GM18868 (cell line): ENCODE measurements at regions not wholly inside any gene's neighbourhood (a gene's known extent, or its start where the extent isn't known, plus 50 kb on each side); places are given as distances from the start of the nearest gene placed in this dataset.

Experiments
- ATAC-seq: cut with Tn5 transposase; IDR thresholded peaks from one replicate; pipeline ENCODE4 v1.9.1; 2021; ENCODE audit warnings: mild to moderate bottlenecking, moderate library complexity; ENCODE audit not compliant: unreplicated experiment

DNA sequence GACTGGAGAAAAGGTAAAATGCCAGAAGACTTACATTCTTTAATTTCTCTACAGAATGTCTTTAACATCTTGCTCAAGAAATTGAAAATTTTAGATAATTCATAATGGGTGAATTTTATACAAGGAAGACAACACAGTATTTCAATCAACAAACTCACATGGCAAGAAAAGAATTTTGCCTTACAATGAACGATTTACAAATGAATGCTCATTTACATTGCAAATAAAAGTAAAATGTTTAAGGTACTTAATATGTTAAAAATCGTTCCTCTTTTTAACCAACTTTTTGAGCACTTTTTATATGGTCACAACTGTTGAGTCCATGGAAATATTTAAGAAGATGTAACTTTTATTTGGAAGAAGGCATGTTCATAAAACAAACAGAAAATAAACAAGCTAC lies 174.8 kb upstream of the UBE2E2 start:
- no peak for ATAC-seq

DNA sequence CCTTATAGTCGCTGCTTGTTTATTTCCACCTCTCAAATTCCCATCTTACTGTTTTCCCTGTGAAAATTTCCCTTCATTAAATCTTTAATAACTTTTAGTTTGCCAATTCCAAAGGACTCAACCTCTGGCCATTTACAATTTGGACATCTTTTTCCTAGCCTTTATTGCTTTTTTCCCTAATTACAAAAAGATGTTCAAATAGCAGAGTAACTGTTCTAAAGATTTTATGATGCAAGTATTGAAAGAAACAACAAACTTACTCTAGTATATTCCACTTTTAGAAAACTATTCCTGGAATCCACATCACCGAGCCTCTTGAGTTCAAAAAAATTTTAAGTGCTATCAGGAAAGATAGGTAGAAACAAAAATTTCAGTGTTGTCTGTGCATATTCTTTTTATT lies 174.1 kb upstream of the UBE2E2 start:
- ATAC-seq = no peak

DNA sequence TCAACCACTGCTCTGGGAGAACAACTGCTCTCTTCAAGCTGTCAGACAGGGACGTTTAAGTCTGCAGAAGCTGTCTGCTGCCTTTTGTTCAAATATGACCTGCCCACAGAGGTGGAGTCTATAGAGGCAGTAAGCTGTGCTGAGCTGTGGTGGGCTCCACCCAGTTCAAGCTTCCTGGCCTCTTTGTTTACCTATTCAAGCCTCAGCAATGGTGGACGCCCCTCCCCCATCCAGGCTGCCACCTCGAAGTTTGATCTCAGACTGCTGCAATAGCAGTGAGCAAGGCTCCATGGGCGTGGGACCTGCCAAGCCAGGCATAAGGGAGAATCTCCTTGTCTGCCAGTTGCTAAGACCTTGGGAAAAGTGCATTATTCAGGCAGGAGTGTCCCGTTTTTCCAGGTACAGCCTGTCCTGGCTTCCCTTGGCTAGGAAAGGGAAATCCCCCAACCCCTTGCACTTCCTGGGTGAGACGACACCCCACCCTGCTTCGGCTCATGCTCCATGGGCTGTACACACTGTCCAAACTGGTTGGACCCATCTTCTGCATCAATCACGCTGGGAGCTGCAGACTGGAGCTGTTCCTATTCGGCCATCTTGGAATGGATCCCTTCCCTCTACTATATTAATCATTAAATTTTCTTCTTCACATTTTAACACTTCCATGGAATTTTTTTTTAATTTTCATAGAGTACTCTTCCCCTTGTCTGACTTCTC lies 167.0 kb upstream of the UBE2E2 start:
- ATAC-seq = no peak

DNA sequence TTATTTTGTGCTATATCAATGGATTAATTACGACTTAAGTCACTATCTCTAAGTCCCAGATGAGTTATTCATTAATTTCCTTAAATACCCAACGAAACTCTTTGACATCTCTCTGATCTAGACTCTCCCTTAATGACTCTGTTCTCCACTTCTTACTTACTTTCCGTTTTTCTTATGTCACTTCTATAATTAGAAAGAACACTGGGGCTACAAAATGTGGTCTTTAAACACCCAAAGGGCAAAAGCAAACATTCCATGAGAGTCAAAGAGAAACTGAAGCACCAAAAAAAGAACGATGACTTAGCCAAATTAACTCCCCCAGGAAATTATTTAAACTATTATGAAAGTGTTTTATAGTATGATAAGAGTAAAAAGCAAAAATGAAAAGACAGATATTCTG lies 166.4 kb upstream of the UBE2E2 start:
- peak; percentile 95 for ATAC-seq

DNA sequence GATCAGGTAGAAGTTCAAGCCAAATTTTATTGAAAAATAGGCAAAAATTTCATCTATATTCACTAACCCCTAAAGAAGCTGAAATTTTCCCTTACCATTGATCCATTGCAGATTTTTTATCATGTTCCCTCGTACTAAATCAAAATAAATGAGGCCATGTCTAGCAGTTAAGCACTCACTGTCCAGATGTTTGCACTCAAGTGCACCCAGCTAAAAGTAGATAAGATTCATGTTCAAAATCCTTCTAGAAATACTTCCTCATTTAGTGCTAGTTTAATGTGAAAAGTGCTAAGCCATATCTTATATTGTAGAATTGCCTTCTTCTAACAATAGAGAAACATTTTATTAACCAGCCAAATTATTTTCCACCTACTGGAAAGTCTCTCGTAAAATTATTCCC lies 164.7 kb upstream of the UBE2E2 start:
- ATAC-seq = no peak

DNA sequence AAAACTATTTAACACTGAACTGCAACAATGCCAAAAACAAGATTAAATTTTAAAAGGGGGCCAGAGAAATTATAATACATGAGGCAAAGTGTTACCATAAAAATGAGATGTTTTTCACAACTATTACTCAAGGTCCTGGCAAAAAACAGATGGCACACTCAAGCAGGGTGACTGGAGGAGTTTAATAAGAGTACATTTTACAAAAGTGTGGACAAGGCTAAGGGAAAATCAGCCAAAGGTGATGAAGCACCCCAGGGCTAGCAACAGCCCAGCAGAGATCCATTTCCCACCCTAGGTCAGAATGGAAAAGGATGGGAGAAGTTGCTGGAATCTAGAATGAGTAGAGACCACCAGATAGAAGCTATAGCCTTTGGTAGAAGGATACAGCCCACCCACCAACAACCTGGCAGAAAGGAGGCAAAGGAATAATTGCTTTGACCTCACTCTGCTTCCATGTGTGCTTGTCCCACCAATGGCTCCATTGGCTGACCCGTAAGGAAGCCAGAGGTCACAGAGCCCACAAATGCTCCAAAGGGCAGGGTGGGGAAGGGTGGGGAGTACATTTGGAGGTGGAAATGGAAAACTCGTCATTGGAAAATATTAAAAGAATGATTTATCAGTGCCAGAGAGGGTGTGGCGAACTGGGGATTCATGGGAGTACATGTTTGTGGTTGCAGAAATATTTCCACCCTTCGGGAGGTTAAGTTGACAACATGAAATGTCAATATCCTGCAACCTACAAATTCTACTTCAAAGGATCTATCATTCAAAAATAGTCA lies 161.0 kb upstream of the UBE2E2 start:
- no peak for ATAC-seq

DNA sequence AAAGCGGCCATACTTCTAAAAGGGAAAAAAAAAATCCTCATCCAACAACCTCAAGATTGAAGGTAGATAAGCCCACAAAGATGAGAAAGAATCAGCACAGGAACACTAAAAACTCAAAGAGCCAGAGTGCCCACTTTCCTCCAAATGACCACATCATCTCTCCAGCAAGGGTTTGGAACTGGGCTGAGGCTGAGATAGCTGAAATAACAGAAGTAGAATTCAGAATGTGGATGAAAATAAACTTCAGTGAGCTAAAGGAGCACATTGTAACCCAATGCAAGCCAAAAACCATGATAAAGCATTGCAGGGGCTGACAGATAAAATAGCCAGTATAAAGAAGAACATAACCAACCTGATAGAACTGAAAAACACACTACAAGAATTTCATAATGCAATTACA lies 158.7 kb upstream of the UBE2E2 start:
- no peak for ATAC-seq

DNA sequence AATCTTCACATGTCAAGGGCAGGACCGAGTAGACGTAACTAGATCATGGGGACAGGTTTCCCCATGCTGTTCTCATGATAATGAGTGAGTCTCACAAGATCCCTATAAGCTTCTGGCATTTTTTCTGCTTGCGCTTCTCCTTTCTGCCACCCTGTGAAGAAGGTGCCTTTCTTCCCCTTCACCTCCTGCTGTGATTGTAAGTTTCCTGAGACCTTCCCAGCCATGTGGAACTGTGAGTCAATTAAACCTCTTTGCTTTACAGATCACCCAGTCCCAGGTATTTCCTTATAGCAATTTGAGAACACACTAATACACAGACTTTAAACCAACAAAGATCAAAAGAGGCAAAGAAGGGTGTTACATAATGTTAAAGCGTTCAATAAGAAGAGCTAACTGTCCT lies 156.6 kb upstream of the UBE2E2 start:
- no peak for ATAC-seq

DNA sequence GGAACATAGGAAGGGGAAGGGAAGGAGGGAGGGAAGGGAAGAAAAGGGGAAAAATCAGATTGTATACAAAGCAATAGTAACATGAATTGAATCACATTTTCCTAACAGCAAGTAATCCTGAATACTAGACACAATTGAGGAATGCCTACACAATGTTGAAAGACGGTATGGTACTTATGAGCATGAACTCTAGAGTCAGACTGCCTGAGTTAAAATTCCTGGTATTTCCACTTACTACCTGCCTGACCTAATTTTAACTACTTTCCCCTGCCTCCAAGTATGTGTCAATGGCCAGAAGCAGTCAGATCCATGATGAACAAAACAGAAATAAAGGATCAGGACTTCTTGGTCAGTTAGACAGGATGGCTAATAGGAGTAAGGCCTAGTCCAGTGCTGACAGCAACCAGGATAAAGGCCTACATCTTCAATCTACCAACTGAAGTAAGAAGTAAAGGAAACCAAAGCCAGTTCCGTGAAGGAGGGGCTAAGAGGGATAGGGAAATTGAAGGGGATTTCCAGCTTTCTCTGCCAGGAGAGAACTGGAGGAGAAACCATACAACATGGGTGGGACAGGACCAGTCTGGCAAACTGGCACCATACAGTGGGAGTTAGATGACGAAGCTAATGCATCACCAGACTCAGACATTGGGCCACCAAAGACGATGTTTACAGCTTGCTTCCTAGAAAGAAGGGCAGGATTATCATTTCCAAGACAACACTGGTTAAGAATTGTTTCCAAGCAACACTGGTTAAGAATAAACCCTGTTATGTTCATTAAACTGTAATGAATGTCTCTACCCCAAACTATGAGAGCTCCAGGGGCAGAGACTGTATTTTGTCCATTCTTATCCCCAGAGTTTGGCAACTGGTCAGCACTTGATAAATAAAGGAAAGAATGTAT lies 151.6 kb upstream of the UBE2E2 start:
- no peak for ATAC-seq

DNA sequence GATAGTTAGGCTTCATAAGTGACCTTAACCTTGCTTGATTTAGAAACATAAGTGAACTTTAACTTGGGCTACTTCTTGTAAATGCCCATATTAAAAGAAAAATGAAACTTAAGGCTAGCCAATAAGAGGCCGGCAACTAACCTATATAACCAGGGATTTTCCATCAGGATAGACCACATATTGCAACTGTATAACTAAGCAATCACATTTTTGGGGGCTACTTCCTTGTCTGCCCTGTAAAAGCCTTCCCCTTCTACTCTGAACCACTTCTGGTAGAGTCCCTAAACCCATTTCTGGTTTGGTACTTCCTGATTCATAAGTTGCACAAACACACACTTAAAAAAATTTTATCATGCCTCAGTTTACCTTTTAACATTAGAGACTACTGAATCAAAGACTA lies 150.9 kb upstream of the UBE2E2 start:
- no peak for ATAC-seq

DNA sequence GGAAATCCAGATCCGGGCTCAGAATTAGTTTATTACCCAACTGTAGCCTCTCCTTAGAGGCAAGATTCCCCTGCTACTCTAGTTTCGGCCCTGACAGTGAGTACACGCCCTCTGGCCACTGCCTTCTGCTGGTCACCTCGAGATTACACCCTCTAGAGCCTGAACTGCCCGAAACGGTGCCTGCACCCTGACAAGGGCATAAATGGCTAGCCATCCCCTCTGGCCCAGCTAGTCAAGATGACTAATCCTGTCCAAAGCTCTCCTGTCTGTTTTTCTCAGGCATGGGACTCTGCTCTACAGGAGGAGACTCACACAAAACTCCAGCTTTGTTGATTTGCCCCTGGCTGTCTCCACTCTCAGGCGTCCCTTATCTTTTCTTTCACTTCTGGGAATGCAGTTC lies 150.5 kb upstream of the UBE2E2 start:
- no peak for ATAC-seq

DNA sequence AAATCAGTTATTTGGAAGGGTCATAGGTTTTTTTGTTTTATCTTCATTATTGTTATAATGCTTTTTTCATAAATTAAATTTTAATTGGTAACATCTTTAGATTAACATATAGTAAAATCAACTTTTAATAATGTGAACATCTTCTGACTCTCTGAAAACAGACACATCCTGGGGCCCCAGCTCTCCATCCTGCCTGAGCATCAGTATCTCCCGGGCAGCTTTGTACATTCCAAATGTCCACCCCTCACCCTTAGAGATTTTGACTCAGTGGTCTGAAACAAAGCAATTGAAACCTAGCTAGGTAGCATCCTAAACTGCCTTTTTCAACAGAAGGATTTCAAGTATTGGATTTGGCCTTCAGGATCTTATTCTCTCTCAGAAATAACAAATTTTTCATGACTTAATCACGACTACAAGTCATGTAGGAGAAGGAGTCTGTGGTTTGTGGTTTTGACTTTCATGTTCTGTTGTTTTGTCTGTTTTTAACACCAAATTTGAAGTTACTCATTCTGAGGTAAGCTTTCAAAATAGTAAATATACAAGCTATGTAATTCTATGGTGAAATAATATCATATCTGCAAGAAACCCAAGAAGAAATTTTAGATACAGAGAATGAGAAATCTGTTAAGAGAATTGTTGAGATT lies 147.3 kb upstream of the UBE2E2 start:
- ATAC-seq = peak; percentile 80

DNA sequence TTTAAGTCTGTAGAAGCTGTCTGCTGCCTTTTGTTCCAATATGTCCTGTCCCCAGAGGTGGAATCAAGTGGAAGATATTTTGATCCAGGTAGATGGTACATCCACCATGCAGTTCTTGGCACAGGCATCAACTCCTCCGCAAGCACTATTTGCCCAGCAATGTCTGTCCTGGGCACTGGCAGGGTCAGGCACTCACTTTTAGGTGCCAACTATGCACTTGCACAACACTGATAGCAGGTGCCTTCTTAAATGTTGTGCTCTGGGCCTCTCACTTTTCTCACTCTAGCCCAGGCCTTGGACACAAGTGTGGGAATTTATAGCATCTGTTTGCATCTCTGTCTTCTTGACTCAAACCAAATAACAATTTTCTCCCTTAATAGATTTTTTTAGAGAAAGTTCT lies 140.5 kb upstream of the UBE2E2 start:
- no peak for ATAC-seq

DNA sequence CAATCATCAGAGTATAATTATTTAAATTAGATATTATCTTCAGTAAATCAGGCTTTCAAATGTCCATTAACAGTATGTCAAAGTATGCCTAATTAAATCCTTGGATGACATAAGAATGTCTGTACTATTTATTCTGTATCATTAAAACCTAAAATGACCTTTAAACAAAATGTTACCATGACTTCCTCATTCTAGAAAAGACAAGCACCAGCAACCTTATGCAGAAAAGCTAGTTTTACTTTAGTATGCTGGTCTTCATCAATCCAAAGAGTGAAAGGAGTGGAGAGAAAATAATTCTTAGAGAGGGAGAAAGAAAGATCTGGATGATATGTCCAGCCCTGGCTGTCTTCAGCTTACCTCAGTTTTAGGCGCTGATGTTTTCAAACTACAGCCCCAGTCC lies 140.1 kb upstream of the UBE2E2 start:
- ATAC-seq = no peak

DNA sequence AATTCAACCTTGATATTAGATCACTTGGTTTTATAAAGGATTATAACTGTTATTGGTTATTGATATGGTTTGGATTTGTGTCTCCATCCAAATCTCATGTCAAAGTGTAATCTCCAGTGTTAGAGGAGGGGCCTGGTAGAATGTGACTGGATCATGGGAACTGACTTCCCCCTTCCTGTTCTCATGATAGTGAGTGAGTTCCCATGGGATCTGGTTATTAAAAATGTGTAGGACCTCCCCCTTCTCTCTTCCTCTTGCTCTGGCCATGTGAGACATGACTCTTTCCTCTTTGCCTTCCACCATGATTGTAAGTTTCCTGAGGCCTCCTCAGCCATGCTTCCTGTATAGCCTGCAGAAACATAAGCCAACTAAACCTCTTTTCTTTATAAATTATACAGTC lies 136.0 kb upstream of the UBE2E2 start:
- ATAC-seq = no peak

DNA sequence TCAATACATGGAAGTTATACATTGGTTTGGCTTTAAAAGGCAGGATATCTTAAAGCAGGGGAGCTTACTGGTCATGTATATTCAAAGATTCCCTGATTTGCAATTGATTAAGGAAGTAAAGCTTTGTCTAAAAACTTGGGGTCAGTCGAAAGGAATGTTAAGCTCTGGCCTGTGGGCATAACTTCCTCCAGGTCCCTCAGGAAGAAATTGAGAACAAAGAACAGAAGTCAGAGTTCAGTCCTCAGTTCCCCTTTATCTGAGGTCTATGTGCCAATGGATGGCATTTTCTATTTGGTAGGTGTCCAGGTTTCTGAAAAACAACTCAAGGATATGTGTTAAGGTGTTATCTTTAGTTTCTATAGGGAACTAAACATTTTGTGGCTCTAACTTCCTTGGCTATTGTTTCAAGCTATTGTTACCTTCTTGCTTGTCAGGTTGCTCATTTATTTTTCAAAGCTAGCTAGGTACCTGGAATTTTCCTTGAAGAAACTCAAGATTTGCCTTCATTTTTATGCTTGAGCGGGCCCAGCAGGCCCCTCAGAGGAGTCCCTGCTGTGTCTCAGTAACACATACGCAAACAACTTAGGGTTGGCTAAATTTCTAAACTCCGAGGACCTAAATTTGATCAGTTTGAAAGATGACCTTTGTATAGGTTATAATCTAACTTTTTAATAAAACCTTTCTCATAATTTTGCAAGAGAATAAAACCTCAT lies 135.0 kb upstream of the UBE2E2 start:
- ATAC-seq = no peak

DNA sequence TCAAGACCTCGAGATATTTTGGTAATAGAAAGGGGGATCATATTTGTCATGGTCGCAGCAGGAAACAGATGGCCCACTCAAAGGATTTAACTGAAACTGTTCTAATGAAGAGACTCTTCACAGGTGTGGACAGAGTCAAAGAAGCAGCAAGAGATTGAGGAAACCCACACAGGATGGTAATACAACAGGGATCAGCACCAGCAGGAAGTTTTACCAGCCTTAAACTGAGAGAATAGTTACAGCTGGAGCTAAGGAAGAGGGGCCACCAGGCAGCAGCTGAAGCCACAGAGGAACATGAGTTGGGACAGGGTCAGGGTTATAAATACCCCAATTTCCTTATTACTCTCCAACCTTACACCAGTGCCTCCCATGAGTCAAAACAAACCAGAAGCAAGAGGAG lies 131.8 kb upstream of the UBE2E2 start:
- ATAC-seq = peak; percentile 25

DNA sequence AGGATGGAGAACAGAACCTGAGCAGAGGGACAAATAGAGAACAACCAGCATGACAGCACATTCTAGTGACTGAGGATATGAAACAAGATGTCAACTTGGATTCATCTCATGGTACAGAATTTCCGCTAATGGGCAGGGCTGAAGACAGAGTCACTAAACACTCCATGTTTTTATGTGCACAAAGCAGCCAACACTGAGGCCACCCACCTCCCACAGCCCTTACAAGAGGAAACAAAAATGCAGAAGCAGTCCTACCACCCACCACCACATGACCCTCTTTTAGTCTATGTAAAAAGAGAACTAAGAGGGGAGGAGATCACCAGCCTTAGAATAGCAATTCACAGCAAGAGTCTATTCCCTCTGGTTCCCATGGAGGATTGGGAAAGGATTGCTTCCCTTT lies 131.4 kb upstream of the UBE2E2 start:
- ATAC-seq = peak; percentile 81

DNA sequence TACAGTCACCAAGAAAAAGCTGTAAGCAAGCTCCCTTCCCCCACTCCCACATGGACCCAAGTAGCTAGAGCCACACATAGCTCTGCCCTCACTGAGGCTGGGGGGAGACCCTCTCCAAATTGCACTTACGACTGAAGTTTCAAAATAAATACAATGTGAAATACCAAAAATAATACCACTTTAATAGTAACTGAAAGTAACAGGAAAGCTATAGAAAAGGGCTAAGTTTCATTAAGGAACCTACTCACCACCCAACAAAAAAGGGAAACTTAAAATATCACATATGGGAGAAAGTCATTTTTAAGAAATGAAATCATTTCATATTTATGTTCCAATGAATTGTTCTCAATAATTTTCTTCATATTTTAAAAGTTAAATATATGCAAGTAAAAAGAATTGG lies 130.4 kb upstream of the UBE2E2 start:
- peak; percentile 23 for ATAC-seq

DNA sequence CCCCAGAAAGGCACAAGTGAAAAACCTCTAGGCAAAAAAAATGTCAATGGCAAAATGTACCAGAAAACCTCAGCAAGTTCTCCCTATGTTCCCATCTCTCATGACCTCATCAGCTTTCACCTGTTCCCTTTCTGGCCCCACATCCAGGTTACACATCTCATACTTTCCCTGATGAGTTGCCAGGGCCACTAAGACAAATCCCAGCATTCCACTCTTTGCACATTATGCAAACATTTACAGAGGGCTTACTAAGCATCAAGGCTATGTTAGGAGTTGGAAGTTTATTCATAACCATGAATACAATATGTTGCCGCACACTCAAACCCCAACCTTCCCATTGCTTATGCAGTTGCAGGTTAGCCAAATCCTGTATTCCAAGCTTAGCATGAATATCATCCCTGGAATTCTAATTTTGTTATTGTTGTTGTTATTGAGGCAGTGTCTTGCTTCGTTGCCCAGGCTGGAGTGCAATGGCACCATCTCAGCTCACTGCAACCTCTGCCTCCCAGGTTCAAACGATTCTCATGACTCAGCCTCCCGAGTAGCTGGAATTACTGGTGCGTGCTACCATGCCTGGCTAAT lies 129.3 kb upstream of the UBE2E2 start:
- ATAC-seq = no peak
